GM12878 (cell line): ENCODE measurements at regions not wholly inside any gene's neighbourhood (a gene's known extent, or its start where the extent isn't known, plus 50 kb on each side); places are given as distances from the start of the nearest gene placed in this dataset.

ENCODE experiments used
- BACH1 ChIP-seq: fragments of 450-650 bp; IDR thresholded peaks from 2 replicates; pipeline ENCODE4 v1.6.1; 2017; ENCODE audit warnings: mild to moderate bottlenecking, borderline replicate concordance
- BRCA1 ChIP-seq: IDR thresholded peaks from 2 replicates; pipeline ENCODE4 v1.6.1; 2011; ENCODE audit warnings: low read depth, low read length, improper control_type of control experiment
- CHD1 ChIP-seq: IDR thresholded peaks from 2 replicates; pipeline ENCODE4 v1.6.1; 2012; ENCODE audit warnings: low read depth, low read length, improper control_type of control experiment
- ETV6 ChIP-seq, 2 experiments: fragments of 450-650 bp in 1 of 2; IDR thresholded peaks in 1 of 2; conservative IDR thresholded peaks in 1 of 2; 2 replicates each; pipeline ENCODE4 v1.6.1; 2014; ENCODE audit warnings: antibody characterized with exemption in 1 of 2, borderline replicate concordance in 1 of 2, low read depth in 1 of 2, mild to moderate bottlenecking in 1 of 2, moderate library complexity in 1 of 2
- GATAD2B ChIP-seq: fragments of 450-650 bp; conservative IDR thresholded peaks from 2 replicates; pipeline ENCODE4 v1.6.1; 2017; ENCODE audit warnings: low read depth, mild to moderate bottlenecking, moderate library complexity
- IKZF1 ChIP-seq: fragments of 450-650 bp; conservative IDR thresholded peaks from 2 replicates; pipeline ENCODE4 v1.6.1; 2017; ENCODE audit warnings: antibody characterized with exemption, mild to moderate bottlenecking
- IKZF2 ChIP-seq, 2 experiments: fragments of 450-650 bp; IDR thresholded peaks; 2 replicates each; pipeline ENCODE4 v1.6.1; 2017; ENCODE audit warnings: mild to moderate bottlenecking in 2 of 2, moderate library complexity in 2 of 2
- JUND ChIP-seq: IDR thresholded peaks from 2 replicates; pipeline ENCODE4 v1.6.1; 2012; ENCODE audit warnings: low read depth, mild to moderate bottlenecking, low read length, improper control_type of control experiment, moderate library complexity
- KLF5 ChIP-seq: fragments of 450-650 bp; IDR thresholded peaks from 2 replicates; pipeline ENCODE4 v1.6.1; 2014; ENCODE audit warnings: mild to moderate bottlenecking; ENCODE audit not compliant: partially characterized antibody
- LARP7 ChIP-seq: fragments of 450-650 bp; IDR thresholded peaks from 2 replicates; pipeline ENCODE4 v1.6.1; 2017; ENCODE audit warnings: mild to moderate bottlenecking
- MYB ChIP-seq: fragments of 150-350 bp; IDR thresholded peaks from 2 replicates; pipeline ENCODE4 v1.6.1; 2014; ENCODE audit warnings: mild to moderate bottlenecking, low read depth, low read length, borderline replicate concordance
- NBN ChIP-seq: fragments of 450-650 bp; IDR thresholded peaks from 2 replicates; pipeline ENCODE4 v1.6.1; 2016
- NFYA ChIP-seq: IDR thresholded peaks from 2 replicates; pipeline ENCODE4 v1.6.1; 2011; ENCODE audit warnings: low read depth, mild to moderate bottlenecking, low read length, improper control_type of control experiment, borderline replicate concordance
- PAX8 ChIP-seq: fragments of 450-650 bp; IDR thresholded peaks from 2 replicates; pipeline ENCODE4 v1.6.1; 2017; ENCODE audit warnings: mild to moderate bottlenecking, moderate library complexity
- RB1 ChIP-seq: fragments of 450-650 bp; formaldehyde crosslinking; IDR thresholded peaks from 2 replicates; pipeline ENCODE4 v1.6.1; 2017; ENCODE audit warnings: mild to moderate bottlenecking, borderline replicate concordance
- SIN3A ChIP-seq: IDR thresholded peaks from 2 replicates; pipeline ENCODE4 v1.6.1; 2012; ENCODE audit warnings: low read depth, low read length, improper control_type of control experiment
- SIX5 ChIP-seq: IDR thresholded peaks from 2 replicates; pipeline ENCODE4 v1.6.1; 2011; ENCODE audit warnings: mild to moderate bottlenecking, low read depth, low read length, moderate library complexity; ENCODE audit not compliant: severe bottlenecking
- SMC3 ChIP-seq: IDR thresholded peaks from 2 replicates; pipeline ENCODE4 v1.6.1; 2011; ENCODE audit warnings: low read length, improper control_type of control experiment, borderline replicate concordance
- STAT3 ChIP-seq: IDR thresholded peaks from 2 replicates; pipeline ENCODE4 v1.6.1; 2011; ENCODE audit warnings: low read depth, low read length, improper control_type of control experiment
- SUZ12 ChIP-seq: fragments of 200-600 bp; sonication (generic); IDR thresholded peaks from one replicate; pipeline ENCODE4 v1.6.1; 2018; ENCODE audit warnings: antibody characterized with exemption, mild to moderate bottlenecking; ENCODE audit not compliant: unreplicated experiment
- TCF7 ChIP-seq: IDR thresholded peaks from 2 replicates; pipeline ENCODE4 v1.6.1; 2014; ENCODE audit warnings: antibody characterized with exemption, borderline replicate concordance
- ZNF217 ChIP-seq: fragments of 450-650 bp; IDR thresholded peaks from 2 replicates; pipeline ENCODE4 v1.6.1; 2017; ENCODE audit warnings: antibody characterized with exemption, mild to moderate bottlenecking
- ZNF384 ChIP-seq: IDR thresholded peaks from 2 replicates; pipeline ENCODE4 v1.6.1; 2012; ENCODE audit warnings: low read depth, mild to moderate bottlenecking, low read length, improper control_type of control experiment, borderline replicate concordance
- TF ChIP-seq, protein P1 (sequence below): fragments of 150-350 bp; IDR thresholded peaks from 2 replicates; pipeline ENCODE4 v1.6.1; 2014; ENCODE audit warnings: mild to moderate bottlenecking, low read depth, low read length
- TF ChIP-seq, protein P2 (sequence below): IDR thresholded peaks from 2 replicates; pipeline ENCODE4 v1.6.1; 2012; ENCODE audit warnings: mild to moderate bottlenecking, low read depth, low read length
- TF ChIP-seq, protein P3 (sequence below): fragments of 450-650 bp; IDR thresholded peaks from 2 replicates; pipeline ENCODE4 v1.6.1; 2014; ENCODE audit warnings: mild to moderate bottlenecking

DNA sequence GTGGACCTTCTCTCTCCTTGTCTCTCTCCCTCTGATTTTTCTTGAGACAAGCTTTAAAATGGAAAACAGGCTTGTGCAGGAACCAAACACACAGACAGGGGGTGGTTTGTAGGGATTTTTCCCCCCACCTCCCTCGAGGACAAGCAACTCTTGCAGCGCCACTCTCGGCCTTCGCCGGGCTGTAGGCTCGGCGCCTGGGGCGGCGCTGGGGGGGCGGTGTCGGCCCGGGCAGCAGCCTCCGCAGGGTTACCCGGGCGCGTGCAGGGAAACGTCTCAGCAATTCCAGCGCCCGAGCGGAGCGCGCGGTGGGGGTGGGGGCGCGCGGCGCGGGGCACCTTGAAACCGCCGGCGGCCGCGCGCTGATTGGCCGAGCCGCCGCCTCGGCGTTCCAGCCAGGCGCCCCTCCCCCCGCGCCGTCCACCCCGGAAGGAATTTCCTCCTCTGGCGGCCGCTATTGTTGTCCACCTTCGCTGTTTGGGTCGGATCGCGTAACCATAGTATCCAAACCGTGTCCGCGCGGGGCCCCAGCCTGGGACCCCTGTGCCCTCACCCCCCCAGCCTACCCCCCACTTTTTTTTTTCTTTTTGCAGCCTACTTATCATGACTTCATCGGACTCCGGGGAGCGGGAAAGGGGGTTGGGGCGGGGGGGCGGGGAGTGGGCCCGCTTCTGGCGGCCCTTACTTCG is 59.8 kb upstream of the ACOT11 start (continued):
- TF ChIP-seq SIN3A (peak; percentile 25; the same call in 1 of the 2 replicates), BRCA1 (no peak), JUND (no peak), MYB (no peak), CHD1 (no peak), SUZ12 (no peak), PAX8 (no peak), BACH1 (0 out of 2 replicates have a peak, but pooled peaks have one; percentile 47), ZNF217 (peak; percentile 88), NBN (no peak), IKZF1 (peak; percentile 95), RB1 (peak; percentile 85; the same call in 1 of the 2 replicates), NFYA (no peak), ETV6 (conservative IDR thresholded peaks at IDR 0.05 in 1 of 2, IDR thresholded peaks at IDR 0.05 in 1 of 2; ENCODE audit: borderline replicate concordance in 1 of 2, low read depth in 1 of 2) (no peak), TCF7 (no peak), IKZF2 (IDR thresholded peaks at IDR 0.05) (peak in 1 of 2 experiments; percentile 26; a peak in 1 of 4 replicates), KLF5 (peak; percentile 34), STAT3 (no peak), SIX5 (no peak), SMC3 (peak; percentile 3; the same call in 1 of the 2 replicates), LARP7 (peak; percentile 90), ZNF384 (peak; percentile 91), GATAD2B (peak; percentile 95)
- TF ChIP-seq, protein P1, sequence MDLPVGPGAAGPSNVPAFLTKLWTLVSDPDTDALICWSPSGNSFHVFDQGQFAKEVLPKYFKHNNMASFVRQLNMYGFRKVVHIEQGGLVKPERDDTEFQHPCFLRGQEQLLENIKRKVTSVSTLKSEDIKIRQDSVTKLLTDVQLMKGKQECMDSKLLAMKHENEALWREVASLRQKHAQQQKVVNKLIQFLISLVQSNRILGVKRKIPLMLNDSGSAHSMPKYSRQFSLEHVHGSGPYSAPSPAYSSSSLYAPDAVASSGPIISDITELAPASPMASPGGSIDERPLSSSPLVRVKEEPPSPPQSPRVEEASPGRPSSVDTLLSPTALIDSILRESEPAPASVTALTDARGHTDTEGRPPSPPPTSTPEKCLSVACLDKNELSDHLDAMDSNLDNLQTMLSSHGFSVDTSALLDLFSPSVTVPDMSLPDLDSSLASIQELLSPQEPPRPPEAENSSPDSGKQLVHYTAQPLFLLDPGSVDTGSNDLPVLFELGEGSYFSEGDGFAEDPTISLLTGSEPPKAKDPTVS, result no peak
- TF ChIP-seq, protein P2, sequence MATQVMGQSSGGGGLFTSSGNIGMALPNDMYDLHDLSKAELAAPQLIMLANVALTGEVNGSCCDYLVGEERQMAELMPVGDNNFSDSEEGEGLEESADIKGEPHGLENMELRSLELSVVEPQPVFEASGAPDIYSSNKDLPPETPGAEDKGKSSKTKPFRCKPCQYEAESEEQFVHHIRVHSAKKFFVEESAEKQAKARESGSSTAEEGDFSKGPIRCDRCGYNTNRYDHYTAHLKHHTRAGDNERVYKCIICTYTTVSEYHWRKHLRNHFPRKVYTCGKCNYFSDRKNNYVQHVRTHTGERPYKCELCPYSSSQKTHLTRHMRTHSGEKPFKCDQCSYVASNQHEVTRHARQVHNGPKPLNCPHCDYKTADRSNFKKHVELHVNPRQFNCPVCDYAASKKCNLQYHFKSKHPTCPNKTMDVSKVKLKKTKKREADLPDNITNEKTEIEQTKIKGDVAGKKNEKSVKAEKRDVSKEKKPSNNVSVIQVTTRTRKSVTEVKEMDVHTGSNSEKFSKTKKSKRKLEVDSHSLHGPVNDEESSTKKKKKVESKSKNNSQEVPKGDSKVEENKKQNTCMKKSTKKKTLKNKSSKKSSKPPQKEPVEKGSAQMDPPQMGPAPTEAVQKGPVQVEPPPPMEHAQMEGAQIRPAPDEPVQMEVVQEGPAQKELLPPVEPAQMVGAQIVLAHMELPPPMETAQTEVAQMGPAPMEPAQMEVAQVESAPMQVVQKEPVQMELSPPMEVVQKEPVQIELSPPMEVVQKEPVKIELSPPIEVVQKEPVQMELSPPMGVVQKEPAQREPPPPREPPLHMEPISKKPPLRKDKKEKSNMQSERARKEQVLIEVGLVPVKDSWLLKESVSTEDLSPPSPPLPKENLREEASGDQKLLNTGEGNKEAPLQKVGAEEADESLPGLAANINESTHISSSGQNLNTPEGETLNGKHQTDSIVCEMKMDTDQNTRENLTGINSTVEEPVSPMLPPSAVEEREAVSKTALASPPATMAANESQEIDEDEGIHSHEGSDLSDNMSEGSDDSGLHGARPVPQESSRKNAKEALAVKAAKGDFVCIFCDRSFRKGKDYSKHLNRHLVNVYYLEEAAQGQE, result no peak
- TF ChIP-seq, protein P3, sequence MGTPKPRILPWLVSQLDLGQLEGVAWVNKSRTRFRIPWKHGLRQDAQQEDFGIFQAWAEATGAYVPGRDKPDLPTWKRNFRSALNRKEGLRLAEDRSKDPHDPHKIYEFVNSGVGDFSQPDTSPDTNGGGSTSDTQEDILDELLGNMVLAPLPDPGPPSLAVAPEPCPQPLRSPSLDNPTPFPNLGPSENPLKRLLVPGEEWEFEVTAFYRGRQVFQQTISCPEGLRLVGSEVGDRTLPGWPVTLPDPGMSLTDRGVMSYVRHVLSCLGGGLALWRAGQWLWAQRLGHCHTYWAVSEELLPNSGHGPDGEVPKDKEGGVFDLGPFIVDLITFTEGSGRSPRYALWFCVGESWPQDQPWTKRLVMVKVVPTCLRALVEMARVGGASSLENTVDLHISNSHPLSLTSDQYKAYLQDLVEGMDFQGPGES, result 0 out of 2 replicates have a peak, but pooled peaks have one; percentile 30
